Dermis blood vessel endothelial cell (primary cell): ENCODE measurements at regions not wholly inside any gene's neighbourhood (a gene's known extent, or its start where the extent isn't known, plus 50 kb on each side); places are given as distances from the start of the nearest gene placed in this dataset.
"Not testable (repeated sequence)": the region's sequence is repeated elsewhere in the genome, so short reads cannot be mapped to it uniquely, and the experiment has no call there.

Experiments used
- DNase-seq: peaks from one replicate; pipeline ENCODE4 v3.0.0; 2010

DNA sequence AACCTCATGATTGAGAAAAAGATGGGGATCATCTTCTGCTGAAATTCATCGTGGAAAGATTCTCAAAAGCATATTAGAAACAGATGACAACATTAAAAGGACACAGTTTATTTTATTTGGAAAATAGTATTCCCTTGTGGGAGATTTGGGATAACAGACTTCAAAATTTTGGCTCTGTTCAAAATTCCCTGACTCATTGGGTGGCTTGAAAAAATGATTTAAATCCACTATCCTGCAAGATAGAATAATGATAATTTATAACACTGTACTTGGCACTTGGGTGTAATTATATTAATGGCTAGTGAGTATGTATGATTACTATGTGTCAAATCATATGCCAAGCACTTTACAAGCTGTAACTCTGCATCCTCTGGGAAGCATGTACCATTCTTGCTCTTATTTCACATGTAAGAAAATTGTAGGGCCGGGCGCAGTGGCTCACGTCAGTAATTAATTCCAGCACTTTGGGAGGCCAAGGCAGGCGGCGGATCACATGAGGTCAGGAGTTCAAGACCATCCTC is 128.8 kb downstream of the LMNTD1 start:
- no peak for DNase-seq

DNA sequence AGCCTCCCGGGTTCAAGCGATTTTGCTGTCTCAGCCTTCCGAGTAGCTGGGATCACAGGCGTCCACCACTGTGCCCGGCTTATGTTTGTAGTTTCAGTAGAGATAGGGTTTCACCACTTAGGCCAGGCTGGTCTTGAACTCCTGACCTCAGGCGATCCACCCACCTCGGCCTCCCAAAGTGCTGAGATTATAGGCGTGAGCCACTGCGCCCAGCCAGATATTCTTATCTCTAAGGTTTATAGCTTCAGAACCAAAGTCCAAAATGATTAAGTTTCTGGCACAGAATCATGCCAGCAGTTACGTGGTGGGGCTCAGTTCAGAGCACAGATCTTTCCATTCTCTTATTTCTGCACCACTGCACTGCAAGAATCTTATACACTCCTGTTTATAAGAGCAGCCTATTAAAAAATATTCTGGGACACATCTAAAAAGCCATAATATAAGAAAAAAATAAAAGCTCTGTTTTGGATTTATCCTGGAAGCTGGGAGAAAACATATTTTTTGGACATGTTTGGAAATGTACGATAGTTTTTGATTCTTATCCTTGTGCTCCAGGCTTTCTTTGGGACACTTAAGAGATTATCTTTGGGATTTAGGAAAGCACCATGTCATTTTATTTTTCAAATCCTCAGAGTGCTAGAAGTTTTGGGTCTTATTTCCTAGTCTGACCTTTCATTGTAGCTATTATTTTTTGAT is 129.6 kb downstream of the LMNTD1 start:
- DNase-seq: no peak

DNA sequence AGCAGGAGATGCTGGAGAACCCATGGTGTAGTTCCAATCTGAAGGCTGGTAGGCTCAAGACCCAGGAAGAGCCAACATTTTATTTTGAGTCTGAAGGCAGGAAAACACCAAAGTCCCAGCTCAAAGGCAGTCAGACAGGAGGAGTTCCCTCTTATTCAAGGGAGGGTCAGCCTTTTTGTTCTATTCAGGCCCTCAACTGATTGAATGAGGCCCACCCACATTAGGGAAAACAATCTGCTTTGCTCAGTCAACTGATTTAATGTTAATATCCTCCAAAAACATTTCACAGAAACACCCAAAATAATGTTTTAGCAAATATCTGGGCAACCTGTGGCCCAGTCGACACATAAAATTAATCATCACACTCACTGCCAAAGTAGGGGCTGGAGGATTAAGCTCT is 130.8 kb downstream of the LMNTD1 start:
- no peak for DNase-seq

DNA sequence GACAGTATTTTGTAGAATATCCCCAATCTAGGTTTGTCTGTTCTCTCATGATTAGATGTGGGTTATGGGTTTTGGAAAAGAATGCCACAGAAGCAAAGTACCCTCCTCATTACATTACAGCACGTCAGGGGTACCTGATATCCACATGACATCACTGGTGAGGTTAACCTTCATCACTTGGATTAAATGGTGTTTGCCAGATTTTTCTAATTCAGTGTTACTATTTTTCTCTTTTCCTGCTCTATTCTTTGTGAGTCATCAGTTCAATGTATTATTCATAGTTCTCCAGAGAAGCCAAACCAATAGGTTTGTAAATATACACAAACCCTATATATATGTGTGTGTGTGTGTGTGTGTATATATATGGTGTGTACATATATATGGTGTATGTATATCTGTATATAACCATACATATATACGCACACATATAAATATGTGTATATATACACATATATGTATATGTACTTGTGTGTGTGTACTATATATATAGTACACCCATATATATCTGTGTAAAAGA is 131.4 kb downstream of the LMNTD1 start:
- DNase-seq: no peak

DNA sequence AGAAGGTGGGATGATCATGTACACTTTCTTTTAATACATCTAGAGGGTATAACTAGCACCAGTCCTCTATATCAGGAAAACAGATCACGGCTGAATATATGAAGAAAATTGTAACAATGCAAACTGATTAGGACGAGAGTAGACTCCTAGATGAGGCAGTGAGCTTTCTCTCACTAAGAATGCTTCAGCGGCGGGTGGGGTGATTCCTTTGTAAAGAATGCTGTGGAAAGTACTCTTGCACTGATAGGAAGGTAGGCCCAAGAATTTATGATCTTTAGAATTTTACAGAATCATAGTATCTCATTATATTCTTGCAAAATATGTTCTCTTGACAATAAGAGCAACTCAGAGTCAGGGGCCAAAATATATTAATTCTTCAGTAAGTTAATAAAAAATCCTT is 133.0 kb downstream of the LMNTD1 start:
- DNase-seq: no peak

DNA sequence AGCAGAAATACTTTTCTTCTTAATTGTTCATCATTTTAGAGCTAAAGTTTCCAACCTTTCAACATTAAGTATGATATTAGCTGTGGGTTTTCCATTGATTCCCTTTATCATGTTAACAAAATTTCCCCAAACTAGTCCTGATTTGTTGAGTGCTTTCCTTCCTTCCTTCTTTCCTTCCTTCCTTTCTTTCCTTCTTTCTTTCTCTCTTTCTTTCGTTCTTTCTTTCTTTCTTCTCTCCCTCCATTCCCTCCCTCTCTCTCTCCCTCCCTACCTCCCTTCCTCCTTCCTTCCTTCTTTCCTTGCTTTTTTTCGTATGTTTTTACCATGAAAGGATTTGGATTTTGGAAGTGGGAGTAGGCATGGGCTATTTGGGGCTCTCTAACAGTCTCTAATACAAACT is 133.5 kb downstream of the LMNTD1 start:
- DNase-seq: no peak

DNA sequence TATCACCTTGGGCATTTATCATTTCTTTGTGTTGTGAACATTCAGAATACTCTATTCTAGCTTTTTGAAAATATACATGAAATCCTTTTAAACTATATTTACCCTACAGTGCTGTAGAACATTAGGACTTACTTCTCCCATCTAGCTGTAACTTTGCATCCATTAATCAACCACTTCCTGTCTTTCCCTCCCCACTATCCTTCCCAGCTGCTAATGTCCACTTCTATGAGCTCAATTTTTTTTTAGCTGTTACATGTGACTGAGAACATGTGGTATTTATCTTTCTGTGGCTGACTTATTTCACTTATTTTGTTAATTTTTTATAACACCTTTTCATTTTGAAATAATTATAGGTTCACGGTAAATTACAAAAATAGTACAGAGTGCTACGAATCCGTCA is 136.0 kb downstream of the LMNTD1 start:
- DNase-seq: no peak

DNA sequence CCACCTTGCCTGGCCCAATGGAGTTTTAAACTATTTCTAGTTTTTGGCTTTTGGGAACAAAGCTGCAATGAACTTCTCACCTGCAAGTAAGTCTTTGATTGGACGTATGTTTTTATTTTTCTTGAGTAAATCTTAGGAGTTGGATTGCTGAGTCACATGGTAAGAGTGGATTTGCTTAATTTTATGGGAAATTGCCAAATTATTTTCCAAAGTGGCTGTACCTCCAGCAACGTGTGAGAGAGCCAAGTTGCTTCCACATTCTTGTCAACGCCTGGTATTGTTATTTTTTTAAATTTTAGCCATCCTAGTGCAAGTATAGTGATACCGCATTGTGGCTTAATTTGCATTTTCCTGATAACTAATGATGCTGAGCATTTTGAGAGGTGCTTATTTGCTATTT is 136.6 kb downstream of the LMNTD1 start:
- no peak for DNase-seq

DNA sequence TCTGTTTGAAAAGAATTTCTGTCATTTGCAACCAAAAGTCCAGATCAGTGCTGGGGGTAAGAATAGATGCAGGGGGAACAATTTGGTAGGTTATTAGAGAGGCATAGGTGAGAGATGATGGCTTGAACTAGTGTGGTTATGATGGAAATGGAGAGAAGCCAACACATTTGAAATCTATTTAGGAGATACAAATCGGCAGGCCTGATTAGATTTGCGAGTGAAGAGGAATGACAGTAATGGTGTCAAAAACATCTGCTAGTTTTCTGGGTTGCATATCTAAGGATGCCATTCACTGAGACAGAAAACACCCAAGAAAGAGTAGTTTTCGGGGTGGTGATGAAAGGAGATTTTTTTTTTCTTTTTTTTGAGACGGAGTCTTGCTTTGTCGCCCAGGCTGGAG is 138.1 kb downstream of the LMNTD1 start:
- DNase-seq: no peak

DNA sequence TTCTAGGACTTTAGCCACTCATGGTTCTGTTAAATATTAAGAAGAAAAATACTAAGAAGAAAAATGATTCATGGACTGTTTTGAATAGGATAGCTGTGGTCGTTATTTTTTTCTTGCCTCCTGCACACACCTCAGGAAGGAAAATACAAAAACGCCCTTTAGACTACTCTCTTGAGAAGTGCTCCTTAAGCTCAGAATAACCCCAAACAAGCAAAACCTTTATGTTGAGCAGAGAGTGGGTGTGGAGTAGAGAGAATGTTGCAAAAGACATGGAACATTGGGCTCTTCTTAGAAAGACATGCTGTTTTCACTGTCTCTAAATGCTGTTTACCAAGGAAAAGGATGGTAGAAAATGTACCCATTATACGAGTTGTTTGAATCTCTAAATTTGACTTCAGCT is 140.3 kb downstream of the LMNTD1 start:
- no peak for DNase-seq

DNA sequence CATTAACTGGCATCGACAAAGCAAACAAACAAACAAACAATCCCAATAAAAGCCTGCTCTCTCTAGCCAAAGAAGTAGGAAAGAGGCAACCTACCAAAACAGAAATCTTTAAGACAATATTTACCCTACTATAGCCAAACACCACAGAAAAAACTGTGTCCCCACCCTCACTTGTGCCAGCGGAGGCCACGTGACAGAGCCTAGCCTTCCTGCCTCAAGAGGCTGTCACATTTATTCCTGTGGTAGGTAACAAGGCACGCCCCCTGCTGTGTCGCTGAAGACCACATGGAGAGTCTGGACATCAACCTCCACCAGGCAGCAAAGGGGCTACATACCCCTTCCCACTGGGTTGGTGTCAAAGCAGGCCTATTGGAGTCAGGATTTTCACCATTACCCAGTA is 148.1 kb downstream of the LMNTD1 start:
- no peak for DNase-seq

DNA sequence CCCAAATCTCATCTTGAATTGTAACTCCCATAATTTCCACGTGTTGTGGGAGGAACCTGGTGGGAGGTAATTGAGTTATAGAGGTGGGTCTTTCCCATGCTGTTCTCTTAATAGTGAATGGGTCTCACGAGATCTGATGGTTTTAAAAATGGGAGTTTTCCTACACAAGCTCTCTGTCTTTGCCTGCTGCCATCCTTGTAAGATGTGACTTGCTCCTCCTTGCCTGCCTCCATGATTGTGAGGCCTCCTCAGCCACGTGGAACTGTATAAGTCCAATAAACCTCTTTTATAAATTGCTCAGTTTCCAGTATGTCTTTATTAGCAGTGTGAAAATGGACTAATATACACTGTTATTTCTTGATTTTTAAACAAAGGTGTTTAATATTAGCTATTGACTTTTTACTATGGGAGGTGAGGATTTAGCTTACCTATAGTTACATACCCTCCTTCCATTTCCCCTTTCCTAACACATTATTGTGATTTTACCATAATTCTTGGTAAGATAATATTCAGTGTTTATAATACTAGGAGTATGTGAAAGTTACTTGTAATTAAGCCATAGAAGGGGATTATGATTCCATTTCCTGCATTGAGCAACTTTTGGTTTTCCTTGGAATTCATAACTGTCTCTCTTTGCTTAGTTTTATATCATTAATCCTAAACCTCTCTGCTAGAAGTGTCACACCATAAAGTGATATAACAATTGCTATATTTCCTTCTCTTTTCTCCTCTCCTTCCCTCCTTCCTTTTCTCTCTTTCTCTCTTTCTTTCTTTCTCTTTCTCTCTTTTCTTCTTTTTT is 151.0 kb upstream of the KRAS start:
- no peak for DNase-seq

DNA sequence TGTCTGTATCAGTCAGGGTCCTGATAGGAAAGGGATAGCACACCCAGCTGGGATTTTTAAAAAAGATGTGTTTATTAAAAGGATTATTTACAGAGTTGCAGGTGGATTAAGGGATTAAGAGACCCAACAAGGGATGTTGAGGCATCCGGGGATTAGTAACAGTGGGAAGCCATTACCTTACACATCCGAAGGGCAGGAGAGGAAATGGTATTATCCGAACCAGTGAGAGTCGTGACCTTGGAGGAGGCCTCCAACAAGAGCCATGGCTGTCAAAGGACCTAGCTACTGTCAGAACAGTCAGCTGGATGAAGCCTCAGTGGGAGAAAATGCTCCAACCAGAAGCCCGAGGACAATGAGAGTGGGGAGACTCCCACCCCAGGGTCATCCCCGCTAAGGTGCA is 146.3 kb upstream of the KRAS start:
- no peak for DNase-seq

DNA sequence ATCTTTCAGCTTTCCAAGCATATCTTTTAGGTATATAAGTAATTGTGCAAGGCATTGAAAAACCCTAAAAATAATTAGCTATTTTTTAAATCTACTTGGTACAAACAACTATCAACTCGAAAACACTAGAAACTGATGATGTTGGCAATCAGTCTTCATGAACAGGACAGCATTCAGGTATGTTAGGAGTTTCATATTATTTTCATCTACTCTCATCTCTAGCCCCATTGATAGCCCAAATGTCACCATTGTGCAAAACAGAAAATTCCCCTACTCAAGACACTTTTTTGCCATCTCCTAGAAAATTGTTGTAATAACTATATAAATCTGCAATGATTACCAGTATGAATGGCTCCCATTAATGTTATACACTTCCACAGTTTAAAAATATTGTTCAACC is 144.5 kb upstream of the KRAS start:
- no peak for DNase-seq

DNA sequence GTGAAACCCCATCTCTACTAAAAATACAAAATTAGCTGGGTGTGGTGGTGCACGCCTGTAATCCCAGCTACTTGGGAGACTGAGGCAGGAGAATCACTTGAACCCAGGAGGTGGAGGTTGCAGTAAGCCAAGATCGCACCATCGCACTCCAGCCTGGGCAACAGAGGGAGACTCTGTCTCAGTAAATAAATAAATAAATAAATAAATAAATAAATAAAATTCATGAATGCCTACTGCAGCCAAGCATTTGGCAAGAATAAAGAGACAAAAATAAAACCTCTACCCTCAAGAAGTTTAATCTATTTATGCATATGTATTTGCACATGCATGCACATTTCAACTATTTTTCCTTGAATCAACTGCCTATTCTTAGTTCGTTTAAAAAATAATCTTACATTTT is 144.0 kb upstream of the KRAS start:
- not testable (repeated sequence) for DNase-seq

DNA sequence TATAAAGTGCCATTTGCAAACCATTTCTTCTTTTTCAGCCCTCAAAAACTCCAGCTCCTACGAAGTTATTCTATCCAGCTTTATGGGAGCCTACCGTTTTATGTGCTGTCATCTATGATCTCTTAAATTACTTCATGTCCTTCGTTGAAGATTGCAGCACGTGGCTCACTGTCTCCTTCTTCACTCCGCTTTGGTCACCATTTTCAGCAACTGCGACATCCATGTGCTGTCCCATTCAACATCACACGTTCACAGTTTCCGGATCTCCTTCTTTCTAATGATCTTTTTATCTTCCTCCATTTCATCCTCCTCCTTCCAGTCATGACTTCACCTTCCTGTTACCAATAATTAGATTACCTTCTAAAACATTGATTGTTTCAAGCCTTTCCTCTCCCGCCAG is 143.3 kb upstream of the KRAS start:
- no peak for DNase-seq

DNA sequence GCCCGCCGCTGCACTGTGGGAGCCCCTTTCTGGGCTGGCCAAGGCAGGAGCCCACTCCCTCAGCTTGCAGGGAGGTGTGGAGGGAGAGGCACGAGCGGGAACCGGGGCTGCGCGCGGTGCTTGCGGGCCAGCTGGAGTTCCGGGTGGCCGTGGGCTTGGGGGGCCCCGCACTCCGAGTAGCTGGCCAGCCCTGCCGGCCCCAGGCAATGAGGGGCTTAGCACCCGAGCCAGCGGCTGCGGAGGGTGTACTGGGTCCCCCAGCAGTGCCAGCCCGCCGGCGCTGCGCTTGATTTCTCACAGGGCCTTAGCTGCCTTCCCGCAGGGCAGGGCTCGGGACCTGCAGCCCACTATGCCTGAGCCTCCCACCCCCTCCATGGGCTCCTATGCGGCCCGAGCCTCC is 140.6 kb upstream of the KRAS start:
- DNase-seq: not testable (repeated sequence)

DNA sequence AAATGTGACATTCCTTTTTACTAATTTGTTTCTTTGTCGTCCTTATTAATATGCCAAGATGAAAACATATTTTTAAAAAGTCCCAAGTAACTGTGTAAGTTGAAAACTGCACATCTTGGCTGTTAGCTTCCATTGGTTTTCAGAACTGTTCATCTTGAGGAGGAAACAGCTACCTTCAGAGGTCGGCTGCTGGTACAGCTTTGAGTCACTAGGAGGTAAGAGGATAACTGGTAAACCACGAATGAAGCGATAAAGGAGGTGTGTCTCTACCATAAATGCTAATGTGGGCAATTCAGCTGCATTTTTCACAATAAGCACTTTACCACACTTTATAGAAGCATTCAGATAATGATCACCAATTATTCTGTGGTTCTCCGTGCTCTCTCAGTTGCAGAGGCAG is 137.5 kb upstream of the KRAS start:
- no peak for DNase-seq

DNA sequence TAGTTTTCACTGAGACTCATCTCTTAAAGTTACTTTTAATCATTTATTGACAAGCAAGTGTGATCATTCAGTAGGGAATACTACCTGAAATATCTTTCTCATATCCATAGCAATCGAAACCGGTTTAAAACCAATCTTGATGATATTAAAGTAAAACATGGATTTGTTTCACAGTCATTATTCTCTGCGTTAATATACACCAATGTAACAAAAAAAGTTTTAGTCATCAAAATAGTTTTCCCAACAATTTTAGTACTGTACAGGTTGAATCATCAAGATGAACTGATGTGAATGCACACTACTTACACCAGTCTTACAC is 137.0 kb upstream of the KRAS start:
- DNase-seq: no peak

DNA sequence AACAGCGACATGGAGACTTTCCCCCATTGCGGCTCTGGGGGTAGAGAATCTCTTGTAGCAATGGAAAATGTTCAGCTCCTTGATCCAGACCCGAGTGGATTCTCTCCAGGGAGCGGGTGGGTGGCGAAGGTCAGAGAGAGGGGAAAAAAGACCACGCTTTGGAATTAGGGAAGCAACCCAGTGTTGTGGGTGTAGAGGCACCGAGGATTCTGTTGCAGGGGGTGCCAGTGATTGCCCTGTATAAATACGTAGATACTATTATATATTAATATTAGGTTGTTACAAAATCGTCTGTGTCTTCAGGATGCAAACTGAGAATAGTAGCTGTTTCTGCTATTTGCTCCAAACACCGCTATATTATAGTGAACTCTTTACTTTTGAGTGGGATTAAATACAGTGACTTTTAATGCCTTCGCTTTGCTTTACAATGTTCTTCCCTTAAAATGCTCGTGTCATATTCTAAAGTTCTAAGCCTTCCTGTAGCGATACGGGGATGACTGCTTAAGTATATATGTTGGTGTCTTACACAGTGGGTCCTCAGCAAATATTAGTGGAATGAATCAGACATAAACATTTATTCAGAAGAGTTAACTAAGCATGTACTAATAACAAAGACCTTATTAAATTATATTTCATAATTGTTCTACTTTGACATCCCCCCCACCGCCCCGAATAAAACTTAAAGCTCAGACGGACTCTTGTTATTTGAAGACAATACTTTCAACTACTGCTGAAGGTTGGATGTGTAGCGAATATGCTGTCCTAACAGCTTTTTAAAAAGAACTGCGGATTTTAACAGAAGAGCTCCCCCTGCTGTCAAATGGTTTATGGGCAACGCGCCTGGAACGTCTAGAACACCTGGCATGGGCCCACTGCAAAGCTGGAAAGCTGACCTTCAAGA is 136.4 kb upstream of the KRAS start:
- peak; percentile 93 for DNase-seq

DNA sequence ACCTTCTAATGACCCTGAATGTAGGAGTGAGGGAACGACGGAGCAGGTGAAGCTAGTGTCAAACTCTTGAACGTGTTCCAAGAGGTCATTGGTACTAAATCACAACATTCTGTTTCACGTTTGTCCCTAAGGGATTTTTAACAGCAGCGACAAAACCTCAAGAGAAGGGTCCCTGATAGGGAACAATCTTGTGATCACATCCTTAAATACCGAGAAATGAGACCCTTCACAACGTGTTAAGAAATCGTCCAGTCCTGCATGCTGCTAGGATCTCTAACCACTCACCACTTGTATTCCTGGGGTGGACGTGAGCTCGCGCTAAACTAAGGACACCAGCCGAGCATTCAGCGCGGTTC is 134.1 kb upstream of the KRAS start:
- DNase-seq: no peak

DNA sequence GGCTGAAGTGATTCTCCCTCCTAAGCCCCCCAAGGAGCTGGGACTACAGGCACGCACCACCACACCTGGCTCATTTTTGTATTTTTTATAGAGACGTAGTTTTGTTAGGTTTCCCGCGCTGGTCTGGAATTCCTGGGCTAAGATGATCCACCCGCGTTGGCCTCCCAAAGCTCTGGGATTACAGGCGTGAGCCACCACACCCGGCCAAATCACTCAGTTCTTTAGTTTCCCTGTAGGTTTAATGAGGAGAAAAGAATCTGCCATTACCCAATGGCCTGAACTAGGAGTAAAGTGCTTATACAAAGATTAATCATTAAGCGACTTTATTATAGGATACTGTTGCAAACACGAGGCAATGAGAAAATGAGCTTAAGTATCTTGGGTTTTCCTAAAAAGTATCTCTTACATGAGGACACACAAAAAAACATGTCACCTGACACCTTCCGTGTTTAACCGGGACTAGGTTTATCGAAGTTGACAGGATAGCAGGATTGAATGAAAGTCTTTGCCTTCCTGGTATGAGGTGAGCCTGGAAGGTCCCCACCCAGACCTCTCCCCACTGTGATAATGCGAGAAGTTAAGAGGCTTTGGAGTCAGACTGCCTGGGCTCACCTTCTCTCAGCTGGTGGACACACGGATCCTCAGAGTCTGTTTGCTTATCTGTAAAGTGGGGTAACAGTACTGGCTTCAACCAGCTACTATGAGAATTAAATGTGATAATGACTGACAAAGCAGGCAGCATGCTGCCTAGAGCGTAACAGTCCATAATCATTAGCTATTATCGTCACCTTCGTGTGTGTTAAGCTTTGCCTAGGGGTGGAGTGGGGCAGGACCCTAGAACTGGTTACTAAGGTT is 133.5 kb upstream of the KRAS start:
- DNase-seq: no peak
